ENCODE measurements at regions not wholly inside any gene's neighbourhood (a gene's known extent, or its start where the extent isn't known, plus 50 kb on each side); places are given as distances from the start of the nearest gene placed in this dataset.

GRCh38 chr4:144531841-144532240, 114.1 kb upstream of the HHIP start:
- TF ChIP-seq REST (IDR thresholded peaks at IDR 0.05): no peak
- TF ChIP-seq, protein P1, sequence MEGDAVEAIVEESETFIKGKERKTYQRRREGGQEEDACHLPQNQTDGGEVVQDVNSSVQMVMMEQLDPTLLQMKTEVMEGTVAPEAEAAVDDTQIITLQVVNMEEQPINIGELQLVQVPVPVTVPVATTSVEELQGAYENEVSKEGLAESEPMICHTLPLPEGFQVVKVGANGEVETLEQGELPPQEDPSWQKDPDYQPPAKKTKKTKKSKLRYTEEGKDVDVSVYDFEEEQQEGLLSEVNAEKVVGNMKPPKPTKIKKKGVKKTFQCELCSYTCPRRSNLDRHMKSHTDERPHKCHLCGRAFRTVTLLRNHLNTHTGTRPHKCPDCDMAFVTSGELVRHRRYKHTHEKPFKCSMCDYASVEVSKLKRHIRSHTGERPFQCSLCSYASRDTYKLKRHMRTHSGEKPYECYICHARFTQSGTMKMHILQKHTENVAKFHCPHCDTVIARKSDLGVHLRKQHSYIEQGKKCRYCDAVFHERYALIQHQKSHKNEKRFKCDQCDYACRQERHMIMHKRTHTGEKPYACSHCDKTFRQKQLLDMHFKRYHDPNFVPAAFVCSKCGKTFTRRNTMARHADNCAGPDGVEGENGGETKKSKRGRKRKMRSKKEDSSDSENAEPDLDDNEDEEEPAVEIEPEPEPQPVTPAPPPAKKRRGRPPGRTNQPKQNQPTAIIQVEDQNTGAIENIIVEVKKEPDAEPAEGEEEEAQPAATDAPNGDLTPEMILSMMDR (IDR thresholded peaks at IDR 0.05; ENCODE audit: low read depth, low read length, missing input control): no peak
- TF ChIP-seq SP1 (IDR thresholded peaks at IDR 0.05): no peak
- TF ChIP-seq JUND (IDR thresholded peaks at IDR 0.05): no peak
- TF ChIP-seq EGR1 (IDR thresholded peaks at IDR 0.05; ENCODE audit: low read depth in 2 of 2): no peak
- TF ChIP-seq NR2F2 (IDR thresholded peaks at IDR 0.05): no peak
- TF ChIP-seq MAX (IDR thresholded peaks at IDR 0.05): no peak
- no peak for TF ChIP-seq ATF3 (IDR thresholded peaks at IDR 0.05)
- TF ChIP-seq ZBTB33 (IDR thresholded peaks at IDR 0.05): no peak
- no peak for TF ChIP-seq GABPA (IDR thresholded peaks at IDR 0.05 in 1 of 2, conservative IDR thresholded peaks at IDR 0.05 in 1 of 2)

All from liver (tissue), 3 donors.